HL-60 (cell line): ENCODE measurements at regions not wholly inside any gene's neighbourhood (a gene's known extent, or its start where the extent isn't known, plus 50 kb on each side); places are given as distances from the start of the nearest gene placed in this dataset.

ENCODE experiments used
- DNase-seq, 2 experiments: peaks; one replicate each; pipeline ENCODE4 v3.0.0-alpha.2; 2010 to 2020; ENCODE audit warnings: low read depth in 1 of 2, low spot score in 1 of 2
- H3K27ac ChIP-seq: fragments of 250-450 bp; sonication (Bioruptor Pico); replicated peaks from 2 replicates; pipeline ENCODE4 v1.5.1; 2020; ENCODE audit warnings: mild to moderate bottlenecking, moderate library complexity
- H3K27me3 ChIP-seq: fragments of 250-450 bp; sonication (Bioruptor Pico); 2 replicates; pipeline ENCODE4 v1.5.1; 2021; ENCODE audit warnings: mild to moderate bottlenecking, moderate library complexity; ENCODE audit not compliant: insufficient read depth, poor library complexity, severe bottlenecking
- H3K4me3 ChIP-seq: replicated peaks from 2 replicates; pipeline ENCODE4 v1.5.1; 2011; ENCODE audit warnings: mild to moderate bottlenecking, control low read depth, low read length; ENCODE audit not compliant: insufficient read depth
- CTCF ChIP-seq: IDR thresholded peaks from one replicate; pipeline ENCODE4 v1.5.1; 2011; ENCODE audit warnings: low read length, control low read depth, inconsistent platforms; ENCODE audit not compliant: insufficient read depth
- GABPA ChIP-seq: IDR thresholded peaks from 2 replicates; pipeline ENCODE4 v1.6.1; 2012; ENCODE audit warnings: low read depth
- POLR2AphosphoS5 ChIP-seq: IDR thresholded peaks from 2 replicates; pipeline ENCODE4 v1.6.1; 2012; ENCODE audit warnings: low read depth
- REST ChIP-seq: IDR thresholded peaks from 2 replicates; pipeline ENCODE4 v1.6.1; 2012; ENCODE audit warnings: low read depth; ENCODE audit not compliant: insufficient replicate concordance
- SPI1 ChIP-seq: IDR thresholded peaks from 2 replicates; pipeline ENCODE4 v1.6.1; 2012; ENCODE audit warnings: low read depth, mild to moderate bottlenecking, borderline replicate concordance

DNA sequence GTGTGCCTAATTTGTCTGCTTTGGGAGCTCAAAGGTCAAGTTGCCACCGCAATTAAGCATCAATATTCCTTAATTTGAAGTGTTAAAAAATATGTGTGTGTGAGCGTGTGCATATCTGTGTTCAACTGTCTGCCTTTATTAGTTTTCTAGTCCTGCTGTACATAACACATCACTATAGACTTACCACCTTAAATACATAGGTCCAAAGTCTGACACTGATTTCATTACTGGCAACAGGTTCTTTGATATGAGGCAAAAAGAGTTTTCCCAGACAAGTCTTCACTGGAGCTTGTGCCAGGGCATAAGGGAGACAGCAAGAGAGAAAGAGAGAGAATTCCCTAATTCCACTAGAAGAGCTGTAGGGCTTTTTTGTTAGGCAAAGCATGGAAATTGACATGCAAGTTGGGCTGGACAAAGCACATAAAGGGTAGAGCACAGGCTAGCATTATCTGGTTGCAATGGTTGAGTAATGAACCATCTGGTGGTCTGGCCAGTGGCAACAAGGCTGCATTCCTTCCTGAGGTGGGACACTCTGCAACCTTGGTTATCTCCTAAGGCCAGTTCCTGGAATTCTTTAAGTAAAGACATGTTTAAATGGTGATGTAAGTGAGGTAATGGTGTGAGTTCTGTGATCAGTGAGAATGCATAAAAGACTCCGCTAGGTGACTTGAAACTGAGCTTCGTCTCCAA is 457.2 kb upstream of the ADAMTS5 start:
- Histone ChIP-seq H3K4me3 (no peak overlapping the region), H3K27ac (no peak overlapping the region), H3K27me3 (no peaks in the 10 kb centered on the region)
- DNase-seq: no peak
- TF ChIP-seq GABPA (no peak), SPI1 (no peak), CTCF (no peak), REST (no peak), POLR2AphosphoS5 (no peak)

GRCh38 chr21:27423038-27423437 is 456.1 kb upstream of the ADAMTS5 start:
- no peak for DNase-seq
- Histone ChIP-seq H3K27ac (no peak overlapping the region), H3K27me3 (no peaks in the 10 kb centered on the region), H3K4me3 (no peak overlapping the region)
- TF ChIP-seq GABPA: no peak
- no peak for TF ChIP-seq CTCF
- TF ChIP-seq SPI1: no peak
- no peak for TF ChIP-seq POLR2AphosphoS5
- no peak for TF ChIP-seq REST

DNA sequence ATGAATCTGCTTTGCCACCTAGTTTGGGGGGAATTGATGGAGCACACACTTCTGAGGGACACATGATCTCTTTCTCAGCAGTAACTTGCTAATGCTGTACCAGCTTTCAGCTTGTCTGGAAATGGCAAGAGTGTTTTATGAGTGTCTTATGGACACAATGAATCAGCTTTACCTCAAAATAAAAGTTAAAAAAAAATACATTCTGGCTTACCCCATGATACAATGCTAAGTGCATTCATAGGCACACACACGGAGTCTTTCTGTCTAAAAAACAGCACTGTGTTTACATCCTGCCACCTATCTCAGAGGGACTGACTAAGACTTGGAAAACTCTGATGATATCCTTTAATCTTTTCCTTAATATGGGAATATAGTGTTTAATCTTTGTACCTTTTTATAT is 455.5 kb upstream of the ADAMTS5 start:
- TF ChIP-seq CTCF (no peak), GABPA (no peak), SPI1 (no peak), POLR2AphosphoS5 (no peak), REST (no peak)
- no peak overlapping the region for H3K4me3 ChIP-seq
- H3K27me3 ChIP-seq: no peaks in the 10 kb centered on the region
- no peak for DNase-seq
- H3K27ac ChIP-seq: no peak overlapping the region
